GM18870 (cell line): ENCODE measurements at regions not wholly inside any gene's neighbourhood (a gene's known extent, or its start where the extent isn't known, plus 50 kb on each side); places are given as distances from the start of the nearest gene placed in this dataset.
"Not testable (repeated sequence)": the region's sequence is repeated elsewhere in the genome, so short reads cannot be mapped to it uniquely, and the experiment has no call there.

Source experiments
- ATAC-seq: cut with Tn5 transposase; IDR thresholded peaks from one replicate; pipeline ENCODE4 v1.9.1; 2021; ENCODE audit warnings: moderate library complexity; ENCODE audit not compliant: unreplicated experiment

- ATAC-seq = no peak
Measured at GRCh38 chr5:62139741-62140140, 166.3 kb upstream of the KIF2A start.

- ATAC-seq = no peak
Measured at GRCh38 chr5:62142351-62142750, 163.7 kb upstream of the KIF2A start.

- ATAC-seq = no peak
Measured at GRCh38 chr5:62143268-62144229, 162.5 kb upstream of the KIF2A start.

GRCh38 chr5:62144401-62145022, 161.5 kb upstream of the KIF2A start:
- no peak for ATAC-seq

- no peak for ATAC-seq
Measured at GRCh38 chr5:62149879-62150278, 156.1 kb upstream of the KIF2A start.

- ATAC-seq = no peak
Measured at GRCh38 chr5:62152394-62153087, 153.5 kb upstream of the KIF2A start.

GRCh38 chr5:62154758-62155157, 151.2 kb upstream of the KIF2A start:
- no peak for ATAC-seq

- no peak for ATAC-seq
Measured at GRCh38 chr5:62155988-62156387, 150.0 kb upstream of the KIF2A start.

GRCh38 chr5:62167561-62168057, 138.4 kb upstream of the KIF2A start:
- ATAC-seq = no peak

GRCh38 chr5:62168506-62169281, 137.3 kb upstream of the KIF2A start:
- ATAC-seq = no peak

- ATAC-seq = no peak
Measured at GRCh38 chr5:62178258-62178657, 127.7 kb upstream of the KIF2A start.

- no peak for ATAC-seq
Measured at GRCh38 chr5:62182802-62183201, 123.2 kb upstream of the KIF2A start.

- no peak for ATAC-seq
Measured at GRCh38 chr5:62183727-62184126, 122.3 kb upstream of the KIF2A start.

GRCh38 chr5:62184444-62184843, 121.6 kb upstream of the KIF2A start:
- no peak for ATAC-seq

GRCh38 chr5:62190173-62190572, 115.8 kb upstream of the KIF2A start:
- no peak for ATAC-seq

GRCh38 chr5:62190931-62191330, 115.1 kb upstream of the KIF2A start:
- ATAC-seq = no peak

GRCh38 chr5:62192958-62193357, 113.0 kb upstream of the KIF2A start:
- no peak for ATAC-seq

- ATAC-seq = not testable (repeated sequence)
Measured at GRCh38 chr5:62196532-62196931, 109.5 kb upstream of the KIF2A start.

GRCh38 chr5:62197697-62198096, 108.3 kb upstream of the KIF2A start:
- no peak for ATAC-seq

- ATAC-seq = no peak
Measured at GRCh38 chr5:62198421-62198820, 107.6 kb upstream of the KIF2A start.
